ENCODE measurements at regions not wholly inside any gene's neighbourhood (a gene's known extent, or its start where the extent isn't known, plus 50 kb on each side); places are given as distances from the start of the nearest gene placed in this dataset.

DNA sequence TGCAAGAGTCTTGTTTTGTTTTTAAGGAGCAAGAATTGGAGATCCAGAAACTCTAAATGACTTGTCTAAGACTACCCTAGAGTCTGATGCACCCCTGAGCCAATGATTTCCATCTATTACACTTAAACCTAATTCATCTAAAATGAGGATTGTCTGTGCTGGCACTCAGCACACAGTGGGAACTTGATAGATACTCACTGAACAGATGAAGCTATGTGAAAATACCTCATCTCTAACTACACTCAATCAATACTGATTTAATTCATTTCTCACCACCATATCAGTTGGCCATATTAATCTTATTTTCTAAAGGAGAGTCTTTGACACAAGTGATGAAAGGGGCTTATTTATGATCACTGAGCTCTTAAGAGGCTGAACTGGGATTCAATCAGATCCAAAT lies 262.1 kb downstream of the HS3ST1 start:
- TF ChIP-seq SP1 (IDR thresholded peaks at IDR 0.05) (no peak), JUND (IDR thresholded peaks at IDR 0.05) (no peak), YY1 (IDR thresholded peaks at IDR 0.05) (no peak), GABPA (IDR thresholded peaks at IDR 0.05 in 1 of 2, conservative IDR thresholded peaks at IDR 0.05 in 1 of 2) (no peak), RAD21 (IDR thresholded peaks at IDR 0.05) (no peak)
- TF ChIP-seq, protein P1, sequence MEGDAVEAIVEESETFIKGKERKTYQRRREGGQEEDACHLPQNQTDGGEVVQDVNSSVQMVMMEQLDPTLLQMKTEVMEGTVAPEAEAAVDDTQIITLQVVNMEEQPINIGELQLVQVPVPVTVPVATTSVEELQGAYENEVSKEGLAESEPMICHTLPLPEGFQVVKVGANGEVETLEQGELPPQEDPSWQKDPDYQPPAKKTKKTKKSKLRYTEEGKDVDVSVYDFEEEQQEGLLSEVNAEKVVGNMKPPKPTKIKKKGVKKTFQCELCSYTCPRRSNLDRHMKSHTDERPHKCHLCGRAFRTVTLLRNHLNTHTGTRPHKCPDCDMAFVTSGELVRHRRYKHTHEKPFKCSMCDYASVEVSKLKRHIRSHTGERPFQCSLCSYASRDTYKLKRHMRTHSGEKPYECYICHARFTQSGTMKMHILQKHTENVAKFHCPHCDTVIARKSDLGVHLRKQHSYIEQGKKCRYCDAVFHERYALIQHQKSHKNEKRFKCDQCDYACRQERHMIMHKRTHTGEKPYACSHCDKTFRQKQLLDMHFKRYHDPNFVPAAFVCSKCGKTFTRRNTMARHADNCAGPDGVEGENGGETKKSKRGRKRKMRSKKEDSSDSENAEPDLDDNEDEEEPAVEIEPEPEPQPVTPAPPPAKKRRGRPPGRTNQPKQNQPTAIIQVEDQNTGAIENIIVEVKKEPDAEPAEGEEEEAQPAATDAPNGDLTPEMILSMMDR (IDR thresholded peaks at IDR 0.05; ENCODE audit: low read depth, low read length, missing input control): no peak

Data from liver (tissue), 3 donors.